ENCODE measurements at regions not wholly inside any gene's neighbourhood (a gene's known extent, or its start where the extent isn't known, plus 50 kb on each side); places are given as distances from the start of the nearest gene placed in this dataset.

DNA sequence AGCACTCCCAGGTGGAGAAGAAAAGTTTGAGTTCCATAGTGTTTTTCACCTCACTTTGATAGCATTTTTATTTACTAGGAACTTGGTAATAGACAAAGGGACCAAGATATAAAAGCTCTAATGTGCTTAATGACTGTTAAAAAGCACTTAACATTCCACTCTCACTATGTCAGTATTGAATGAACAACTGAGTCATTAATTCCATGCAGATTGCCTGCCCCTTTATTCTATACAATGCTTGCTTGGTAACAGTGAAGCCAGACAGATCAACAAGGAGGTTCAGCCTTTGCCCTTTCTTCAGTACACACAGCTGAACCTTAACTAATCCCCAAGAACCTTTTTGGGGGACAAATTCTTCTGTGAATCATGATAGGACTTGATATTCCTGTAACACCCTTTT is 425.5 kb downstream of the NUF2 start:
- TF ChIP-seq, protein P1, sequence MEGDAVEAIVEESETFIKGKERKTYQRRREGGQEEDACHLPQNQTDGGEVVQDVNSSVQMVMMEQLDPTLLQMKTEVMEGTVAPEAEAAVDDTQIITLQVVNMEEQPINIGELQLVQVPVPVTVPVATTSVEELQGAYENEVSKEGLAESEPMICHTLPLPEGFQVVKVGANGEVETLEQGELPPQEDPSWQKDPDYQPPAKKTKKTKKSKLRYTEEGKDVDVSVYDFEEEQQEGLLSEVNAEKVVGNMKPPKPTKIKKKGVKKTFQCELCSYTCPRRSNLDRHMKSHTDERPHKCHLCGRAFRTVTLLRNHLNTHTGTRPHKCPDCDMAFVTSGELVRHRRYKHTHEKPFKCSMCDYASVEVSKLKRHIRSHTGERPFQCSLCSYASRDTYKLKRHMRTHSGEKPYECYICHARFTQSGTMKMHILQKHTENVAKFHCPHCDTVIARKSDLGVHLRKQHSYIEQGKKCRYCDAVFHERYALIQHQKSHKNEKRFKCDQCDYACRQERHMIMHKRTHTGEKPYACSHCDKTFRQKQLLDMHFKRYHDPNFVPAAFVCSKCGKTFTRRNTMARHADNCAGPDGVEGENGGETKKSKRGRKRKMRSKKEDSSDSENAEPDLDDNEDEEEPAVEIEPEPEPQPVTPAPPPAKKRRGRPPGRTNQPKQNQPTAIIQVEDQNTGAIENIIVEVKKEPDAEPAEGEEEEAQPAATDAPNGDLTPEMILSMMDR (conservative IDR thresholded peaks at IDR 0.05): no peak
- TF ChIP-seq ZFX (IDR thresholded peaks at IDR 0.05): no peak
